Gastrocnemius medialis (tissue), 4 donors: ENCODE measurements at regions not wholly inside any gene's neighbourhood (a gene's known extent, or its start where the extent isn't known, plus 50 kb on each side); places are given as distances from the start of the nearest gene placed in this dataset.

Source experiments
- ATAC-seq, 2 donors: fragments of 150-250 bp; one replicate each; pipeline ENCODE4 v1.9.1; 2016
- DNase-seq, 2 donors: peaks; one replicate each; pipeline ENCODE4 v3.0.0-alpha.2; 2019
- H3K27ac ChIP-seq, 4 donors: fragments of 200-600 bp; sonication (generic); 1 replicate in 1 of 4; 2 replicates in 3 of 4; pipeline ENCODE4 v1.5.1; 2016 to 2018; ENCODE audit warnings: mild to moderate bottlenecking in 2 of 4, moderate library complexity in 1 of 4
- H3K27me3 ChIP-seq, 3 donors: fragments of 200-600 bp; sonication (generic) in 2 of 3; 1 replicate in 1 of 3; 2 replicates in 2 of 3; pipeline versions ENCODE4 v1.5.1 to v1.6.0; 2016 to 2019; ENCODE audit warnings: mild to moderate bottlenecking in 1 of 3, moderate library complexity in 1 of 3
- H3K36me3 ChIP-seq, 2 donors: fragments of 200-600 bp; sonication (generic) in 1 of 2; one replicate each; pipeline ENCODE4 v1.5.1; 2017 to 2018
- H3K4me1 ChIP-seq, 2 donors: fragments of 200-600 bp; sonication (generic) in 1 of 2; one replicate each; pipeline ENCODE4 v1.5.1; 2016 to 2017; ENCODE audit warnings: mild to moderate bottlenecking in 2 of 2
- H3K4me3 ChIP-seq, 4 donors: fragments of 200-600 bp; sonication (generic) in 3 of 4; 1 replicate in 1 of 4; 2 replicates in 3 of 4; pipeline ENCODE4 v1.5.1; 2016 to 2019; ENCODE audit warnings: mild to moderate bottlenecking in 2 of 4
- H3K9me3 ChIP-seq, 3 donors: fragments of 200-600 bp; sonication (generic) in 2 of 3; 1 replicate in 1 of 3; 2 replicates in 2 of 3; pipeline ENCODE4 v1.5.1; 2016 to 2019
- POLR2A ChIP-seq, 2 donors: fragments of 450-650 bp; IDR thresholded peaks; one replicate each; pipeline ENCODE4 v1.6.1; 2017; ENCODE audit warnings: antibody characterized with exemption in 2 of 2, mild to moderate bottlenecking in 2 of 2, moderate library complexity in 2 of 2
- in situ Hi-C, 4 donors: fragments of 200-750 bp; cut with MboI; loops; one replicate each; pipeline versions ENCODE4 v1.15.0 to v1.8.0; 2017; ENCODE audit warnings: low sequenced_read_pairs in 4 of 4
- intact Hi-C: fragments of 100-400 bp; cut with DNase I; formaldehyde crosslinking; loops from one replicate; pipeline ENCODE4 v1.15.1; 2023; ENCODE audit warnings: low total_unique reads
- TF ChIP-seq, protein P1 (sequence below), 5 experiments: fragments of 450-650 bp in 3 of 5; fragments of 200-600 bp in 2 of 5; sonication (generic) in 2 of 5; IDR thresholded peaks in 4 of 5; conservative IDR thresholded peaks in 1 of 5; 1 replicate in 4 of 5; 2 replicates in 1 of 5; pipeline ENCODE4 v1.5.1; 2016 to 2019; ENCODE audit warnings: antibody characterized with exemption in 5 of 5, mild to moderate bottlenecking in 3 of 5, moderate library complexity in 3 of 5

GRCh38 chr13:34515201-34515600 is 426.9 kb upstream of the NBEA start:
- intact Hi-C loops = no loop called here
- Histone ChIP-seq H3K9me3 (no peaks in the 10 kb centered on the region), H3K4me1 (no peaks in the 10 kb centered on the region), H3K27ac (no peak overlapping the region), H3K36me3 (no peaks in the 10 kb centered on the region), H3K27me3 (no peaks in the 10 kb centered on the region), H3K4me3 (no peak overlapping the region)
- ATAC-seq = no peak
- TF ChIP-seq, protein P1, sequence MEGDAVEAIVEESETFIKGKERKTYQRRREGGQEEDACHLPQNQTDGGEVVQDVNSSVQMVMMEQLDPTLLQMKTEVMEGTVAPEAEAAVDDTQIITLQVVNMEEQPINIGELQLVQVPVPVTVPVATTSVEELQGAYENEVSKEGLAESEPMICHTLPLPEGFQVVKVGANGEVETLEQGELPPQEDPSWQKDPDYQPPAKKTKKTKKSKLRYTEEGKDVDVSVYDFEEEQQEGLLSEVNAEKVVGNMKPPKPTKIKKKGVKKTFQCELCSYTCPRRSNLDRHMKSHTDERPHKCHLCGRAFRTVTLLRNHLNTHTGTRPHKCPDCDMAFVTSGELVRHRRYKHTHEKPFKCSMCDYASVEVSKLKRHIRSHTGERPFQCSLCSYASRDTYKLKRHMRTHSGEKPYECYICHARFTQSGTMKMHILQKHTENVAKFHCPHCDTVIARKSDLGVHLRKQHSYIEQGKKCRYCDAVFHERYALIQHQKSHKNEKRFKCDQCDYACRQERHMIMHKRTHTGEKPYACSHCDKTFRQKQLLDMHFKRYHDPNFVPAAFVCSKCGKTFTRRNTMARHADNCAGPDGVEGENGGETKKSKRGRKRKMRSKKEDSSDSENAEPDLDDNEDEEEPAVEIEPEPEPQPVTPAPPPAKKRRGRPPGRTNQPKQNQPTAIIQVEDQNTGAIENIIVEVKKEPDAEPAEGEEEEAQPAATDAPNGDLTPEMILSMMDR (IDR thresholded peaks at IDR 0.05 in 4 of 5, conservative IDR thresholded peaks at IDR 0.05 in 1 of 5) = no peak
- in situ Hi-C loops = no loop called here
- no peak for DNase-seq

DNA sequence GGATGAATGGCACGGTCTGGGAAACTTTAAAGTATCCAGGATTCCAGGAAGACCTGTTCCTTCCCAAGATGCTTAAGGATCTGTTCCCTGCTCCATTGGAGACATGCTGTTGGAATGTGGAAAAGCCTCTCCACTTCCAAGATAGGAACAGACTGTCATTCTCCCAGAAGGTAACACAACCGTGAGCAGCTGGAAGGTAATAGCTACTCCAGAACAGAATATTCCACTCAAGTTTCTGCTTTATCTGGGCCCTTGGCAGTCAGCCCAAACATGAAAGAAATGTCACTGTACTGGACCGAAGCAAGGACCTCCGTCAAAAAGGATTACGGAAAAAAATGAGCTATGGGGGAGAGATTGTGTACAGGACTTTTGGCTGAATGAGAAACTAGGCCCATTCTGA is 420.9 kb upstream of the NBEA start:
- no peak overlapping the region for H3K27ac ChIP-seq
- ATAC-seq (no peak), DNase-seq (no peak)
- H3K4me1 ChIP-seq = no peaks in the 10 kb centered on the region
- intact Hi-C loops (no loop called here), in situ Hi-C loops (no loop called here)
- no peak overlapping the region for H3K4me3 ChIP-seq
- TF ChIP-seq, protein P1 (IDR thresholded peaks at IDR 0.05 in 4 of 5, conservative IDR thresholded peaks at IDR 0.05 in 1 of 5) = no peak
- no peak for TF ChIP-seq POLR2A (IDR thresholded peaks at IDR 0.05)
- no peaks in the 10 kb centered on the region for H3K27me3 ChIP-seq
- no peaks in the 10 kb centered on the region for H3K9me3 ChIP-seq
- no peaks in the 10 kb centered on the region for H3K36me3 ChIP-seq

- Histone ChIP-seq H3K4me3 (no peak overlapping the region), H3K4me1 (no peaks in the 10 kb centered on the region), H3K9me3 (no peaks in the 10 kb centered on the region), H3K27ac (no peak overlapping the region), H3K36me3 (no peaks in the 10 kb centered on the region), H3K27me3 (no peaks in the 10 kb centered on the region)
- no peak for DNase-seq
- TF ChIP-seq POLR2A (IDR thresholded peaks at IDR 0.05) = no peak
- TF ChIP-seq, protein P1 (IDR thresholded peaks at IDR 0.05 in 4 of 5, conservative IDR thresholded peaks at IDR 0.05 in 1 of 5) = no peak
- in situ Hi-C loops (no loop called here), intact Hi-C loops (no loop called here)
- no peak for ATAC-seq
These were observed 419.3 kb upstream of the NBEA start for GRCh38 chr13:34522808-34523207.

DNA sequence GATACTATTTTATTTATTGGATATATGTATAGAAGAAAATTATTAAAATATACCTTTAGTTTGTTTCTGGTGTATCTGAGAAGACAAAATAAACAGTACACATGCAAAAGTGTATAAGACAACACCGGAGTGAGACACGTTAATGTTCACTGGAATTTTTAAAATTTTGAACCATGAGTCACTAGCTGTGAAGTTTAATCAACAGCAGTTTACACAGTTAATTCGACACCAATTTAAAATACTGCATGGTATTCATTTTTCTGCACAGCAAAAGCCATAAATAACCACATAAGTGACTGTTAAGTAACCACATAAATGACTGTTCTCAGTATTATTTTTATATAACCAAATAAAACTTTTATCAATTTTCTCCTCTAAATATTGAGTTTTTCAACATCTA is 418.7 kb upstream of the NBEA start:
- H3K9me3 ChIP-seq = no peaks in the 10 kb centered on the region
- TF ChIP-seq, protein P1 (IDR thresholded peaks at IDR 0.05 in 4 of 5, conservative IDR thresholded peaks at IDR 0.05 in 1 of 5) = no peak
- no peak for TF ChIP-seq POLR2A (IDR thresholded peaks at IDR 0.05)
- H3K4me1 ChIP-seq = no peaks in the 10 kb centered on the region
- DNase-seq (no peak), ATAC-seq (no peak)
- in situ Hi-C loops = no loop called here
- H3K36me3 ChIP-seq = no peaks in the 10 kb centered on the region
- H3K27ac ChIP-seq = no peak overlapping the region
- intact Hi-C loops = no loop called here
- no peaks in the 10 kb centered on the region for H3K27me3 ChIP-seq
- no peak overlapping the region for H3K4me3 ChIP-seq

- Histone ChIP-seq H3K27me3 (no peaks in the 10 kb centered on the region), H3K4me1 (no peaks in the 10 kb centered on the region), H3K36me3 (no peaks in the 10 kb centered on the region), H3K27ac (no peak overlapping the region), H3K4me3 (no peak overlapping the region), H3K9me3 (no peaks in the 10 kb centered on the region)
- intact Hi-C loops = no loop called here
- no peak for ATAC-seq
- TF ChIP-seq, protein P1 (IDR thresholded peaks at IDR 0.05 in 4 of 5, conservative IDR thresholded peaks at IDR 0.05 in 1 of 5) = no peak
- TF ChIP-seq POLR2A (IDR thresholded peaks at IDR 0.05) = no peak
- no peak for DNase-seq
- in situ Hi-C loops = no loop called here
These were observed 408.1 kb upstream of the NBEA start for GRCh38 chr13:34533941-34534340.
